ENCODE measurements at regions not wholly inside any gene's neighbourhood (a gene's known extent, or its start where the extent isn't known, plus 50 kb on each side); places are given as distances from the start of the nearest gene placed in this dataset.

GRCh38 chr18:46397174-46397573, 259.8 kb downstream of the LOXHD1 start:
- TF ChIP-seq PRDM10 (tag by site-specific recombination; IDR thresholded peaks at IDR 0.05) (no peak), ZNF341 (tag by site-specific recombination; IDR thresholded peaks at IDR 0.05; ENCODE audit: low read depth) (no peak), ZNF560 (tag by site-specific recombination; IDR thresholded peaks at IDR 0.05; ENCODE audit: borderline replicate concordance) (no peak), ZNF184 (tag by site-specific recombination; IDR thresholded peaks at IDR 0.05) (no peak)
- TF ChIP-seq, protein P1, sequence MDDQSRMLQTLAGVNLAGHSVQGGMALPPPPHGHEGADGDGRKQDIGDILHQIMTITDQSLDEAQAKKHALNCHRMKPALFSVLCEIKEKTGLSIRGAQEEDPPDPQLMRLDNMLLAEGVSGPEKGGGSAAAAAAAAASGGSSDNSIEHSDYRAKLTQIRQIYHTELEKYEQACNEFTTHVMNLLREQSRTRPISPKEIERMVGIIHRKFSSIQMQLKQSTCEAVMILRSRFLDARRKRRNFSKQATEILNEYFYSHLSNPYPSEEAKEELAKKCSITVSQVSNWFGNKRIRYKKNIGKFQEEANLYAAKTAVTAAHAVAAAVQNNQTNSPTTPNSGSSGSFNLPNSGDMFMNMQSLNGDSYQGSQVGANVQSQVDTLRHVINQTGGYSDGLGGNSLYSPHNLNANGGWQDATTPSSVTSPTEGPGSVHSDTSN (CRISPR knock-in tag; IDR thresholded peaks at IDR 0.05): no peak
